ENCODE measurements at regions not wholly inside any gene's neighbourhood (a gene's known extent, or its start where the extent isn't known, plus 50 kb on each side); places are given as distances from the start of the nearest gene placed in this dataset.
"Not testable (repeated sequence)": the region's sequence is repeated elsewhere in the genome, so short reads cannot be mapped to it uniquely, and the experiment has no call there.

DNA sequence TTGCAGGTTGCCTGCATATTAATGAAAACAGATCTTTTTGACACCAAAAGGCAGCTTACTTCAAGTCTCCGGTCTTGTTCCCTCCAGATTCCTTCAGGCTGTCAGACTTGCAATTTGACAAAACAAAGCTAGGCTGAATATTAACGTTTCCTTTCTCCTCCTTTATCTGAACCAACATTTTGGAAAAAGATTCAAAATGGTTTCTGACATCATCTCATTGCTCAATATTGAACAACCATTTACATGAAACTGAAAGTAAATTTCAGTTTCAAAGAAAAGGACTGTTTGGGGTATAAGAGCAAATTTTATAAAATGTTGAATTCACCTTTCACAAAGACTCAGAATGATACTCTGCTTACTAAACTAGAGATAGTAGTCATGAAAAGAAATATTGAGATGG lies 521.8 kb downstream of the KCNJ2 start:
- intact Hi-C loops (cut with micrococcal nuclease) = no loop called here

DNA sequence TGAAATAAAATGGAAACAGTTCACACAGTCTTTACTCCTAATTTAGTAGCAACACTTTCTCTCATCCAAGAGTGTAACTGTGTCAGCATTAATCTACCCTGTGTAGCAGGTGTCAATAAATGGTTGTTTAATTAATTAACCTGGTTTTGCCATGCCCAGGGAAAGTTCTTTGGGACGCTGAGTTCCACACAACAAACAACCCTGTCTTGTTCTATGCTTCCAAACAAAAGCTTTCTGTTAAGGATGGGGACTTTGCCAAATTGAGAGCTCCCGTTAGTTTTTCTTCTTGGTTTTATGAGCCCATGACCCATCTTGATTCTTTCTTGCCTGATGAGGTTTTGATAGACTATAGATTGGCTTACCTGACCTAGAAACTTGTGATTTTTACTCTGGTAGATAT lies 530.1 kb downstream of the KCNJ2 start:
- intact Hi-C loops (cut with micrococcal nuclease) = no loop called here

DNA sequence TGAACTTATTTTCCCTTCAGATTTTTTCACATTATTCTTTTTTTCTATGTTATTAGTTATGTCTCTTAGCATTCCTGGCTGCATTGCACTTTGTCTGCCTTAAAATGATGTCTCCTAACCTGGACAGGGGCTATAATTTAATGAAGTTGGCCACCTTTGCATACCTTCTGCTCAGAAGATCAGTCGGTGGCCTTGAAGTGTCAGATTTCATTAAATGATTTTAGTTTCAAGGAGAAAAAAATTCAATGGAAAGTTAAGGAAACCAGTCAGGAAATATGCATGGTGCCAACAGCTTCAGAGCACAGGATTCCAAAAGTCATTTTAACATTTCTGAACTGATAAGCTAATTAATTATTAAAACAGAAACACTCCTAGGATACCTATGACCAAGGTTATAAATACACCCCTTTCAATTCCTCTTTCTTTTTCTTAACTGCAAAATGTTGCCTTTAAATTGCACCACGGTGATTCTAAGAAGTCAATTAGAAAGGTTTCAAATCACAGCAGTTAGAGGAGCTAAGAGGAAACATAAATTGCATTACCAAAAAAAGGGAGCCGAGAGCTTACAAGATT lies 533.4 kb downstream of the KCNJ2 start:
- intact Hi-C loops (cut with micrococcal nuclease) = no loop called here

DNA sequence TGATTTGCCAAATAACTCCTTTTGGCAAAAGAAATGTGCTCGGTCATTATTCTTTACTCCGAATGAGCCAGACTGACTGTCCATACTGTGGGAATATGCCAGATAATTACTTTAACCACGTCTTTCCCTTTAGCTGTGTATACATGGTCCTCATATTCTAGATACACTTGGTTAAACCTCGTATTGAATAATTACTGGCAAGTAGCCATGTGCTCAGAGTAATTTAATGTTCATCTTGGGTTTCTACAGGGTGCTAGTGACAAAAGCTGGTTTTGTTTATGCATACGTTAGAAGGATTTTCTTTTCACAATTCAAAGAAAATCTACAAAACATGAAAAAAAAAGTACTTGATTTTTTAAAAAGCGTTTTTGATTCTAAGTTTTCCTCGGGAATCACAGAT lies 540.3 kb downstream of the KCNJ2 start:
- intact Hi-C loops (cut with micrococcal nuclease) = no loop called here

DNA sequence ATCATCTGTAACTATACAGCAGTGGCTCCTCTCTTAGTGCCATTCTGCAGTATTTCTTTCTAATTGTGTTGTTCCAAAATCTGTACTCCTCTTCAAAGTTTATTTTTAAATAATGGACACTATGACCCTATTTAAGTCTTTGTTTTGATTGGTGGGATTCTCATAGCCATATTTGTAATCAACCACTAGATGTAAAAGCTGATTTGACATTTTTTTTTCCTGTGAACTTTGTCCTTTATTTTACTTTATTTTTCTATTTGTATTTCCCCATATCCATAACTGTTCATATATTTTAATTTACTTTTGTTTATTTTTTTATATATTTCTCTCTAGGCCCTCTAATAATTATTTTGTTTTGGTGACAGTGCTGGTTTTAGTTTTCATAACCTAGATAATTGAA lies 544.4 kb downstream of the KCNJ2 start:
- intact Hi-C loops (cut with micrococcal nuclease) = no loop called here

DNA sequence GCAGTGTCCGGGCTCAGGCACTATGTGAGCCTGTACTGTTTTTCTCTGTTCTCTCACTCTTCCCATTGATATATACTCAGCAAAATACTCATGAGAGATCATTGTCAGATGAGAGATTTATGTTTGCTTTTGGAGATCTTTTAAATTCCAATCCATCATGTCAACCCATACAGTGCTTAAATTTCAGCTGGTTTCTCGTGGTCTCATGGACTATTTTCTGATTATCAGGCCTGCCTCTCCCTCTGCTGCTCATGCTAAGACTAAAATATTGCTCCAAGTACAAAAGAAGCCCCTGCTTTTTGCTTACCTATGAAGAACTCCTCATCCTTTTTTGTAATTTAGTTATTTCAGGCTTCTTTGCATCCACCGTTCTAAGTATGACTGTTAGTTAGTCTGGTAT lies 547.2 kb downstream of the KCNJ2 start:
- intact Hi-C loops (cut with micrococcal nuclease) = no loop called here

DNA sequence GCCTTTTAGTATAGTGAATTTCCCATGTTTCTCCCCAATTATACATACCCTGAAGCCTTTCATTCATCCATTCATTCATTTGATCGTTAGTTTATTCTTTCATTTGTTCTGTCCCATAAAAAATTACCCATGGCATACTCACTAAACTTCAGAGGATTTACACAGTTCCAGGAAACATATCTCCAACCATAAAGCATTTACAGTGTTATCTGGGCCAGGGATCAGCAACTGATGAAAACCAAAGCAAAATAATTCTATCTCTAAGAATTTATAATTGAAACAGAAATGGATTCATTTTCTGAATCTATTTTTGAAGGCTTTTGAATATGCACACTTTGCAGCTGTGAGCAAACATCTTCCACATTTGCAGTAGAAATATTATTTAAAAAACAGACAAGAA lies 547.7 kb downstream of the KCNJ2 start:
- intact Hi-C loops (cut with micrococcal nuclease) = no loop called here

DNA sequence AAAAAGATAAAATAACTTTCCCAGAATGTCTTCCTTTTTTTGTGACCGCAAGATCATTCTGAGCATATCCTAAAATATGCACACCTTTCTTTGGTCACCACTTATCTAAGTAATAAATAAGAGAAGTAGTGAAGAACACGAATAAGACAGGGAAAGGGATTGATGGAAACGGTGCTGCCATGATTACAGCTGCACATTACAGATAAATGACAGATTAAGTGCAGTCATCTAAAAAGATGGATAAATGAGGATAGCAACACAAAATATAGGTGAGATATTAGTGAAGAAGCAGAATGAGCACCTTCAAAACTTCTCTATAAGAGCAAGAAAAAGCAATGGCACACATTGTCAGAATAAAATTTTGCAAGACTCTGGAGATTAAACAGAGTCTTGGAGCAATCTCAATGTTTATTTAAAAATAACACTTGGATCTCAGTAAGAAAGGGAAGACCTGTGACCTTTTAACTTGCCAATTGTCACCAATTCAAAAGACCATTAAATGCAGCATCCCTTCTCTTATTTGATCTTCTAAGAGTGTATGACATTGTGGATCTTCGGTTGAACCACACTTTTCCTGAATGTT lies 567.1 kb downstream of the KCNJ2 start:
- intact Hi-C loops (cut with micrococcal nuclease) = no loop called here

DNA sequence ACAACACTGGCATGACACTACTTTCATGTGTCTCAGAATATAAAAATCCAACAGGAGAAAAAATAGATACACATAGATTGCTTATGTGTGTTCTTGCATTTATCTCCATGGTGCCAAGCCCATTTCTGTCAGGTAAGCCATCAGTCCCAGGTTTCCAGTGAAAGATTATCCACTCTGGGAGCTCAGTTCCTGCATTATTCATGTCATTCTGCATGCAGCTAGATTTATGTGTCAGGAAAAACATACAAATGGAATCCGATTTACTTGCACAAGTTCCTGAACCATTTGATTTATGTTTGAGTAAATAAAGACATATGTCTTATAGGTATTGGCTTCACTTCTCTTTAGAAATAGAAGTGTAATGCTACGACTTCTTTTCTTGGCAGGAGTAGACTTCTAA lies 569.7 kb downstream of the KCNJ2 start:
- intact Hi-C loops (cut with micrococcal nuclease) = no loop called here

DNA sequence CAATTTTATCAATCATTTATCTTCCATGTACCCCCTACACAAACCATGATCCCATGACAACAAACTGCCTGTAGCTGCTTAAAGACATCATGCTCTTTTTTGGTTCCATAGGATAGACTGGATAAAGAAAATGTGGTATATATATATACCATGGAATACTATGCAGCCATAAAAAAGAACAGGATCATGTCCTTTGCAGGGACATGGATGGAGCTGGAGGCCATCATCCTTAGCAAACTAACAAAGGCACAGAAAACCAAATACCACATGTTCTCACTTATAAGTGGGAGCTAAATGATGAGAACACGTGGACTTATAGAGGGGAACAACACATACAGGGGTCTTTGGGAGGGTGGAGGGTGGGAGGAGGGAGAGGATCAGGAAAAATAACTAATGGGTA lies 577.2 kb downstream of the KCNJ2 start:
- intact Hi-C loops (cut with micrococcal nuclease) = not testable (repeated sequence)

DNA sequence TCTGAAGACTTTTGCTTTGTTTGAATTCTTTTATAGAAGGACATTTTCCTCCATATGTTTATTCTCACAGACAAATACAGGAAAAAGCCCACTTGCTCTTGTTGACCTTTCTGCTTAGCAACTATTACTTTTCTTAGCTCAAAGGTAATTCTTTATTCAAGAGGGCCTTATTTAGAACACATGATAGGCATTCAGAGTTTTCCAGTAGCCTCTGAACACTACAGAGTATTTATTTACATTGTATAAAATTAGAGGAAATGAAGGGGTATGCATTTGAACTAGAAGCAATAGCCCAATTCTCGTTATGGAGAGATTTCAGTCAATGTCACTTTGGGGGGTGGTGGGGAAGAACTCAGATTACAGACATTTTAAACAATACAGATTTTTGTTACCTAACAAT lies 581.7 kb downstream of the KCNJ2 start:
- intact Hi-C loops (cut with micrococcal nuclease) = no loop called here

DNA sequence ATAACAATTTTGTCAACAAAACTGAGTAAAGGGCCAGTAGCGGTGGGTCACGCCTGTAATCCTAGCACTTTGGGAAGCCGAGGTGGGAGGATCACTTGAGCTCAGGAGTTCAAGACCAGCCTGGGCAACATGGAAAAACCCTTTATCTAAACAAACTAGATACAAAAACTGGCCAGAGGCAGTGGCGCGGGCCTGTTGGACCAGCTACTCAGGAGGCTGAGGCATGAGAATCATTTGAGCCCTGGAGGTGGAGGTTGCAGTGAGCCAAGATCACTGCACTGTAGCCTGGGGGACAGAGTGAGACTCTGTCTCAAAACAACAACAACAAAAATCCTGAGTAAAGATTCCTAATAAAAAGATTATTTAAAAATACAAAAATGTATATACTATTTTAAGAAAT lies 583.1 kb downstream of the KCNJ2 start:
- intact Hi-C loops (cut with micrococcal nuclease) = not testable (repeated sequence)

DNA sequence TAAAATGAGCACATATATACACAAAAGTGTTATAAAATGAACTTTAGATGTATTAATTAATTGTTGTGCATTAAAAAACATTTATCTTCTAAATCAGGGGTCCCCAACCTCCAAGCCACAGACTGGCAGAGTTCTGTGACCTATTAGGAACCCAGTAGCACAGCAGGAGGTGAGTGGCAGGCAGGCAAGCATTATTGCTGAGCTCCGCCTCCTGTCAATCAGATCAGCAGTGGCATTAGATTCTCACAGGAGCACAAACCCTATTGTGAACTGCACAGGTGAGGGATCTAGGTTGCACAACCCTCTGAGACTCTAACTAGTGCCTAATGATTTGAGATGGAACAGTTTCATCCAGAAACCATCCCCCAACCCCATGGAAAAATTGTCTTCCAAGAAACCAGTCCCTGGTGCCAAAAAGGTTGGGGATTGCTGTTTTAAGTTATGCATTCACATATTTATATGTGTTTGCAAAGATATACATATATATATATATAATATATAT lies 583.7 kb downstream of the KCNJ2 start:
- intact Hi-C loops (cut with micrococcal nuclease) = no loop called here

DNA sequence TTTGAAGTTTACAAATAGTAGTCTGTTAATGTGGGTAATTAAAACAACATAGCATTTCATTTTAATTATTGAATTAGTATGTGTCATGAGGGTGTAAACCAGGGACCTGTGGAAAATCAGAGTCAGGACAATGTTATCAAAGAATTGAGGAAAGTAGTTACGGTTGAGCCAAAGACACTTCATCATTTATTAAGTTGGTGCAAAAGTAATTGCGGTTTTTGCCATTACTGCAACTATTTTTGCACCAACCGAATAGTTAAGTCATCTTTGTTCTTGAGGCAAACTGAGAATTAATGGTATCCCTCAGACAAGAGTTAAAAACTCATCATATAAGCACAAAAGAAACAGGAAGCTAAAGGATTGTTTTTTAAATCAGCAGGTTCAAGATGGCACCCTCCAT lies 593.7 kb downstream of the KCNJ2 start:
- intact Hi-C loops (cut with micrococcal nuclease) = no loop called here

DNA sequence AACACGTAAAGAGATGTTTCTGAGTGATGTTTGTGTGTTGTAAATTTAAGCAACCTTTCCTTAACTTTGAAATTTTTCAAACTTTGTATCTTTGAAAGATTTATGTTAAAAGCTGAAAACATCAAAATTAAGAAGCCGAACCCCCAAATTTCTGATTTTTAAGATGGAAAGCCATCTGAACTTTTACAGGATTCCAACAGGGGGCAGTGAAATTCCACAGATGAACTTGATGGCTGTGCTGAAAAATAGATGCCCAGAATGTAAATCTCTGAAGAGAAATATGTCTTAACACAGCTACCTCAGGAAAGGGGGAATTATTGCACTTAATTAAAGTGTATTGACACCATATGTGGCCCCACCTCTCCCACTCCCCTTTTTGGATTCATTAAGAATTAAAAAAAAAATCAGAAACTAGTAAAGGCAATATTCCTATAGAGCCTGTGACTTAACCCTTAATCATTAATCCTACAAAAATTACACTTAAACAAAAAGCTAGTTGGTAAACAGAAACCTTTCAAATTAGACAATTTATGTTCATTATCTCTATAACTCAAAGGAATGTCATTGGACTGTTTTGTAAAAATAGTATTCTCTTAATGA lies 597.9 kb downstream of the KCNJ2 start:
- intact Hi-C loops (cut with micrococcal nuclease) = loop anchor here (2.0 to 5.0 kb wide), 2 partner anchors 315 to 1774 kb away; no protein-coding TSS in a partner anchor

DNA sequence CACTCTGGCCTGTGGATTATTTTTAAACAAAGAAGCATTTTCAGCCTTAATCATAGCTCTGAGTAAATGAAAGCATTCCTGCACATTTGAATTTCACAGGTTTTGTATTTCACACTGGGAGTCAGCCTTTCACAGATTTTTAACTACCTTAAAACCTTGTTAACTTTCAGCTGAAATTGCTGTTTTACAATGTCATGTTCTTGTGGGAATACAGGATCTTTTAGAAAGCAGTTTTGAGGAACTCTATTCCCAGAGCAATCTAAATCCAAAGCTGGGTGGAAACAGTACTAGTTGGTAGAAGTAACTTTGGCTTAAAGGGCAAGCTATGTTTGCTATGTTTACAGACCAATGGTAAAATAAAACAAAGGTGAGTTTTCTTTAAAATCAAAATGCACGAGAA lies 600.6 kb downstream of the KCNJ2 start:
- intact Hi-C loops (cut with micrococcal nuclease) = loop anchor here (5.0 kb wide), 1 partner anchor 312 kb away; no protein-coding TSS in a partner anchor

DNA sequence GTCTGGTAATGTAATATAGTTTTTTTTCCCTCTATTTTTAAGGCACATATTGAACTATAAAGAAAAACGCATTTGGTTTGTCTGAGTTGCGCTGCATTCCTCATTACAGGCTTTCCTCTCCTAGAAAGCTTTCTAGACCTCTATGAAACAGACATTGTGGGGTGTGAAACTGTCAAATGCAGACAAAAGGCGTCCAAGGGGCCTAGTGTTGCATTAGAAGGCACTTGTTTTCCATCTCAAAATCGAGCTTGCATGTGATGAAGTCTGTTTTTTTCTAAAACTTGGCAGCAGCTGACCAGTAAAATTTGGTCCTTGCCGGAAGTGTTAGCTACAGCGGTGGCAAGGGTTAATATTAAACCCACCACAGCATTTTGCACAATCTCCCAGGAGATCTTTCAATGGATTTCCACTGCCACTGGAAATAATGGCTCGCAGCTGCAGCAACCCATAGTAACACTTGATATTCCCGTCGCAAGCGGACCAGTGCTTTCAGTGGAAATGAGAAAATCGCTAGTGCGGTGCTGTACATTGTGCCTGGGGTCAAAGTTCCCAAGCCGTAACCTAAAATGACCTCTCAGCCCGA lies 602.6 kb downstream of the KCNJ2 start:
- intact Hi-C loops (cut with micrococcal nuclease) = no loop called here

DNA sequence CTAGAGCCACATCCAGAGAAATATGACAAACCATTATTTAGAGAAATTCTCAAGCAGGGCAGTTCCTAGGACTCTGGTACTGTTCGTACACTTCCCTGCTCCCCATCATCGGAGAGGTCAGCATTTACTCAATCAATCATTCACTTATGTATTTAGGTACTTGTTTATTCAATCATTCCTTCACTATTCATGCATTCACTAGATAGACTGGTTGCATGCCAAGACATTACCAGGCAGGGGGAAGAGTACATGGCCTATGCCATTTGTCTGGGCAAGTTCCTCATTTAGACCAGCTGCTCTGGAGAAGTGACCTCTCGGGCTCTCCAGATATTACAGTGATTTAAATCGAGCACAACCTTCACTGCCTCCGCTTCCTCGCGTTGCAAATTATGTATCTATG lies 603.4 kb downstream of the KCNJ2 start:
- intact Hi-C loops (cut with micrococcal nuclease) = no loop called here

DNA sequence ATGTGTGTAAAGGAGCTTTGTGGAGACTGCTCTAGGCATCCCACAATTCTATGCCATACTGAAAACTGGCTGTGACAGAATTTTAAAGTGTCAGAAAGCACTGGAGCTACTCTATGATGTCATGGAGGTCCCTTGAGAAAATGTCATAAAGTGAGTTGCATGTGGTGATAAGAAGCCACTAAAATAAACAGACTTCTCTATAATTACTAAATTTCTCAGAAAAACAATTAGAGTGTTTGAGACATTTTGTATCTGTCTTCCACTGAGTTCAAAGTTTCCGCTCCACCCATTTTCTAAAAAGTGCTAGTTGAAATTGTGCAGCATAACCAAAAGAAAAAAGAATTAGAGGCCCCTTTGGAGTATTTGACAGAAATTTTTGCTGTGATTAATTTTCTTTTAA lies 603.9 kb downstream of the KCNJ2 start:
- intact Hi-C loops (cut with micrococcal nuclease) = no loop called here

DNA sequence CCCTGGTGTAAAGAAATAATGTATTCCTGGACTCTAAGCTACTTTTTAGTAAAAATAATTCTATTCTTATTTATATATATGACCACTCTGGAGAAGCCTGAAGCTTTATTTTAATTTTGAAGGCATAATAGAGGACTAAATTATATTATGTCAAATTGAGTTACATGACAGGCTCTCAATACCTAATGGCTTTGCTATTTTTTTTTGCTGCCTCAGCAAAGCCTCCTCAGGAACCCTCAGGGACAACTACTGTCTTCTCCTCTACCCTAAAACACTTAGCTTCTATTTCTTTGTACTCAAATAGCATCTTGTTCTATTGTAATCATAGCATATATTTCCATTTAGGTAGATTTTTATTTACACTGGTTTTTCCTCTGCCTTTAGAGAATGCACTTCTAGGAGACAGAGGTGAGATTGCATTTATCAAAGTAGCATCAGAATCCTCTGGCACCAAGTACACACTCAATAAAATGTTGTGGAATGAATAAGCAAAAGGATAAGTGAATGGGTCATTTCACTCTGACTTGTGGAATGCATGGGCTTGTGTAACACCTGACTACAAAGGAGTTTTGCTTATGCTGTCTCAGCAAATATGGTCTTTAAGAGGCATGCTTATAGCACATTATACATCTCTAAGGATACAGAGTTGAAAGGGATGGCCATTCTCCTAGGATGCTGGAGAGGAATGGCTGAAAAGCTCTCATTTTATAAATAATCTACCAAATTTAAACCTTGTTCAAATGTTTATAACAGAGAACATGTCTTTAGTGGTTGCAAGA lies 605.2 kb downstream of the KCNJ2 start:
- intact Hi-C loops (cut with micrococcal nuclease) = no loop called here

DNA sequence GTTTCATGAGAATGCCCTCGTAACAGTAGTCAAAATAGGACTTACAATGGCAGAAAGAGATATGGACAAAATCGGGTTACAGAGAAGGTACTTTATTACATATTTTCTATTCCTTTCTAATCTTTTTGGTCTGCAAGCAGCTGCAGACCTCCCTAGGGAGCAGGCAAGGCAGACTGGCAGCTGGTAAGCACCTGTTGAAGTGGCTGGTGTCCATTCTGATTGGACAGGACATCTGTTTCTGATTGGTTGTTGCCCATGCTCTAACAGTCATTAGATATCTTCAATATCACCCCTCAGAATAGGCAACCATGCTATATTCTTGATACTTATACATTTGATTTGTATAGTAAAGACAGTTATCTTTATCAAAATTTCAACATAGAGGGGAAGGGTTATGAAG lies 606.3 kb downstream of the KCNJ2 start:
- intact Hi-C loops (cut with micrococcal nuclease) = no loop called here

DNA sequence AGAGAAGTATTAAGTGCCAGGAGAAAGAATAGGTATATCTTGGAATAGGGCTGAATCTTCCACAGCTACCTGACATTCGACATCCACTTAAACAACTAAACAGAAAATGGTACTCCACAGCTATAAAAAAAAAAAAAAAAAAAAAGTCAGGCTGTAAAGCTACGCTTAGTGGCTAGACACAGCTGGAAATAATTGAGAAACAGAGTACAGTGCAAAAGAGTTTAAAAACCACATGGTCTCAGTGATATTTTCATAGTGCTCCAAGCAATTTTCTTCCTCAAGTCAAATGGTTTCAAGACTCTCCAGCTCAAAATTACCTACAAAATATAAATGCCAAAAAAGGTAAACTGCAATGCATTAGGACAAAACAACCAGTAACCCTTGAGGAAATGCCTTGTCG lies 607.1 kb downstream of the KCNJ2 start:
- intact Hi-C loops (cut with micrococcal nuclease) = no loop called here
